Keratinocyte (primary cell): ENCODE measurements at regions not wholly inside any gene's neighbourhood (a gene's known extent, or its start where the extent isn't known, plus 50 kb on each side); places are given as distances from the start of the nearest gene placed in this dataset.

ENCODE experiments used
- EZH2 ChIP-seq: IDR thresholded peaks from one replicate; pipeline ENCODE4 v1.6.1; 2012; ENCODE audit warnings: inconsistent platforms, mild to moderate bottlenecking, low read length, moderate library complexity
- TF ChIP-seq, protein P1 (sequence below), 3 experiments: IDR thresholded peaks in 1 of 3; conservative IDR thresholded peaks in 1 of 3; optimal IDR thresholded peaks in 1 of 3; 2 replicates in 2 of 3; 3 replicates in 1 of 3; pipeline versions ENCODE3 to v1.5.1; 2011; ENCODE audit warnings: low read length in 3 of 3, mild to moderate bottlenecking in 3 of 3, moderate library complexity in 2 of 3, control low read depth in 1 of 3, inconsistent platforms in 1 of 3; ENCODE audit not compliant: insufficient read depth in 2 of 3; ENCODE audit errors: extremely low read depth in 1 of 3

DNA sequence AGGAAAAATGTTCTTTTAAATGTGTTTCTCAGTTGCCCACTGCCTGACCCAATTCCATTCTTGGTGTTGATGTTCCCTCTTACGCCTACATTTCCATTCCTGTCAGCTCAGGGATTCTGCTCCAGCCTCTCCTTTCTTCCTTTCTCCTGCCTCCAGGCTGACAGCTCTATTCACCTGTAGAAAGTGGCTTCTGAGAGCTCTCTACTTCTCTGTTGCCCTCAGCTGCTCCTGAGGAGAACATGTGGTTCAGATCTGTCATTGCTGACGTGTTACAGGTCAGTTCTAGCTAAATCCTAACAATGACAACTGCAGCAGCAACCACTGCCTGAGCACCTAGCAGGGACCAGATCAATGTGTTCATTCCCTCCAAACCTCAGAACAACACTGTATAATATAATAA is 144.9 kb upstream of the PLAAT1 start:
- TF ChIP-seq, protein P1, sequence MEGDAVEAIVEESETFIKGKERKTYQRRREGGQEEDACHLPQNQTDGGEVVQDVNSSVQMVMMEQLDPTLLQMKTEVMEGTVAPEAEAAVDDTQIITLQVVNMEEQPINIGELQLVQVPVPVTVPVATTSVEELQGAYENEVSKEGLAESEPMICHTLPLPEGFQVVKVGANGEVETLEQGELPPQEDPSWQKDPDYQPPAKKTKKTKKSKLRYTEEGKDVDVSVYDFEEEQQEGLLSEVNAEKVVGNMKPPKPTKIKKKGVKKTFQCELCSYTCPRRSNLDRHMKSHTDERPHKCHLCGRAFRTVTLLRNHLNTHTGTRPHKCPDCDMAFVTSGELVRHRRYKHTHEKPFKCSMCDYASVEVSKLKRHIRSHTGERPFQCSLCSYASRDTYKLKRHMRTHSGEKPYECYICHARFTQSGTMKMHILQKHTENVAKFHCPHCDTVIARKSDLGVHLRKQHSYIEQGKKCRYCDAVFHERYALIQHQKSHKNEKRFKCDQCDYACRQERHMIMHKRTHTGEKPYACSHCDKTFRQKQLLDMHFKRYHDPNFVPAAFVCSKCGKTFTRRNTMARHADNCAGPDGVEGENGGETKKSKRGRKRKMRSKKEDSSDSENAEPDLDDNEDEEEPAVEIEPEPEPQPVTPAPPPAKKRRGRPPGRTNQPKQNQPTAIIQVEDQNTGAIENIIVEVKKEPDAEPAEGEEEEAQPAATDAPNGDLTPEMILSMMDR (optimal IDR thresholded peaks at IDR 0.05 in 1 of 3, IDR thresholded peaks at IDR 0.05 in 1 of 3, conservative IDR thresholded peaks at IDR 0.05 in 1 of 3; ENCODE audit: extremely low read depth in 1 of 3, insufficient read depth in 2 of 3, low read length in 3 of 3): no peak
- TF ChIP-seq EZH2: no peak
